WTC11 (cell line): ENCODE measurements at regions not wholly inside any gene's neighbourhood (a gene's known extent, or its start where the extent isn't known, plus 50 kb on each side); places are given as distances from the start of the nearest gene placed in this dataset.
A peak's percentile ranks its signal among the peaks of the same experiment; 100 is the strongest.

Experiments
- ATAC-seq: fragments of 200-7000 bp; cut with Tn5 transposase; 2 replicates; pipeline ENCODE4 v1.10.0; 2021; ENCODE audit warnings: mild to moderate bottlenecking, moderate library complexity
- CTCF ChIA-PET: fragments of 300-600 bp; sonication (Branson Sonifier 250); formaldehyde crosslinking; loops from one replicate; lab custom pipeline; 2021; ENCODE audit warnings: antibody characterized with exemption; lab: Charles Lee
- POLR2A ChIA-PET: fragments of 350-600 bp; sonication (Branson Sonifier 250); formaldehyde crosslinking; loops from one replicate; lab custom pipeline; 2021; ENCODE audit warnings: antibody characterized with exemption; lab: Charles Lee
- DNase-seq: peaks from one replicate; pipeline ENCODE4 v3.0.0; 2021; ENCODE audit warnings: low spot score
- H3K27ac Mint-ChIP-seq: 2 replicates; pipeline ENCODE4 v1.8.0; 2021; ENCODE audit warnings: mixed read lengths
- H3K27me3 Mint-ChIP-seq: 2 replicates; pipeline ENCODE4 v1.8.0; 2021; ENCODE audit warnings: low read depth, mild to moderate bottlenecking, moderate library complexity, mixed read lengths
- H3K36me3 Mint-ChIP-seq: 2 replicates; pipeline ENCODE4 v1.8.0; 2021; ENCODE audit warnings: mixed read lengths
- H3K4me1 Mint-ChIP-seq: 2 replicates; pipeline ENCODE4 v1.8.0; 2022; ENCODE audit warnings: mixed read lengths
- H3K4me3 Mint-ChIP-seq: 2 replicates; pipeline ENCODE4 v1.8.0; 2021; ENCODE audit warnings: mild to moderate bottlenecking, moderate library complexity, mixed read lengths
- H3K9me3 Mint-ChIP-seq: 2 replicates; pipeline ENCODE4 v1.8.0; 2021; ENCODE audit warnings: mixed read lengths
- EMX1 ChIP-seq: fragments of 250-450 bp; sonication (Bioruptor Pico); IDR thresholded peaks from 2 replicates; pipeline ENCODE4 v1.8.0; 2021; ENCODE audit warnings: mild to moderate bottlenecking
- ERG ChIP-seq: fragments of 250-450 bp; sonication (Bioruptor Pico); IDR thresholded peaks from 2 replicates; pipeline ENCODE4 v1.8.0; 2021; ENCODE audit warnings: mild to moderate bottlenecking
- GTF2I ChIP-seq: fragments of 250-450 bp; sonication (Bioruptor Pico); conservative IDR thresholded peaks from 2 replicates; pipeline ENCODE4 v1.4.0; 2021; ENCODE audit warnings: mild to moderate bottlenecking
- MLX ChIP-seq: sonication (generic); formaldehyde crosslinking; IDR thresholded peaks from 2 replicates; pipeline ENCODE4 v1.8.1; 2023; ENCODE audit warnings: mild to moderate bottlenecking, missing genetic modification reagents, moderate library complexity
- NFYB ChIP-seq: sonication (generic); formaldehyde crosslinking; conservative IDR thresholded peaks from 2 replicates; pipeline ENCODE4 v1.8.0; 2022; ENCODE audit warnings: low read depth, missing genetic modification reagents
- NR2C2 ChIP-seq: sonication (generic); formaldehyde crosslinking; IDR thresholded peaks from 2 replicates; pipeline ENCODE4 v1.8.0; 2022; ENCODE audit warnings: mild to moderate bottlenecking, missing genetic modification reagents
- PRDM15 ChIP-seq: sonication (generic); formaldehyde crosslinking; IDR thresholded peaks from 2 replicates; pipeline ENCODE4 v1.8.0; 2022; ENCODE audit warnings: missing genetic modification reagents
- RORB ChIP-seq: fragments of 250-450 bp; sonication (Bioruptor Pico); IDR thresholded peaks from 2 replicates; pipeline ENCODE4 v1.9.0; 2021; ENCODE audit warnings: mild to moderate bottlenecking
- SMAD4 ChIP-seq: sonication (generic); formaldehyde crosslinking; IDR thresholded peaks from 2 replicates; pipeline ENCODE4 v1.8.0; 2022; ENCODE audit warnings: mild to moderate bottlenecking, missing genetic modification reagents
- TEAD1 ChIP-seq: sonication (generic); formaldehyde crosslinking; IDR thresholded peaks from 2 replicates; pipeline ENCODE4 v1.8.0; 2022; ENCODE audit warnings: mild to moderate bottlenecking, missing genetic modification reagents
- ZNF671 ChIP-seq: fragments of 250-450 bp; sonication (Bioruptor Pico); IDR thresholded peaks from 2 replicates; pipeline ENCODE4 v1.8.0; 2021; ENCODE audit warnings: mild to moderate bottlenecking
- TF ChIP-seq, protein P1 (sequence below): sonication (generic); formaldehyde crosslinking; IDR thresholded peaks from 2 replicates; pipeline ENCODE4 v1.8.1; 2023; ENCODE audit warnings: mild to moderate bottlenecking, missing genetic modification reagents
- TF ChIP-seq, protein P2 (sequence below): fragments of 250-450 bp; sonication (Bioruptor Pico); conservative IDR thresholded peaks from 2 replicates; pipeline ENCODE4 v1.9.0; 2021; ENCODE audit warnings: mild to moderate bottlenecking
- TF ChIP-seq, protein P3 (sequence below): fragments of 250-450 bp; sonication (Bioruptor Pico); IDR thresholded peaks from 2 replicates; pipeline ENCODE4 v1.9.0; 2021; ENCODE audit warnings: mild to moderate bottlenecking
- TF ChIP-seq, protein P4 (sequence below): sonication (generic); formaldehyde crosslinking; IDR thresholded peaks from 2 replicates; pipeline ENCODE4 v1.8.0; 2022; ENCODE audit warnings: mild to moderate bottlenecking, missing genetic modification reagents
- TF ChIP-seq, protein P5 (sequence below): sonication (generic); formaldehyde crosslinking; conservative IDR thresholded peaks from 2 replicates; pipeline ENCODE4 v1.8.1; 2022; ENCODE audit warnings: mild to moderate bottlenecking, missing genetic modification reagents

- TF ChIP-seq, protein P1, sequence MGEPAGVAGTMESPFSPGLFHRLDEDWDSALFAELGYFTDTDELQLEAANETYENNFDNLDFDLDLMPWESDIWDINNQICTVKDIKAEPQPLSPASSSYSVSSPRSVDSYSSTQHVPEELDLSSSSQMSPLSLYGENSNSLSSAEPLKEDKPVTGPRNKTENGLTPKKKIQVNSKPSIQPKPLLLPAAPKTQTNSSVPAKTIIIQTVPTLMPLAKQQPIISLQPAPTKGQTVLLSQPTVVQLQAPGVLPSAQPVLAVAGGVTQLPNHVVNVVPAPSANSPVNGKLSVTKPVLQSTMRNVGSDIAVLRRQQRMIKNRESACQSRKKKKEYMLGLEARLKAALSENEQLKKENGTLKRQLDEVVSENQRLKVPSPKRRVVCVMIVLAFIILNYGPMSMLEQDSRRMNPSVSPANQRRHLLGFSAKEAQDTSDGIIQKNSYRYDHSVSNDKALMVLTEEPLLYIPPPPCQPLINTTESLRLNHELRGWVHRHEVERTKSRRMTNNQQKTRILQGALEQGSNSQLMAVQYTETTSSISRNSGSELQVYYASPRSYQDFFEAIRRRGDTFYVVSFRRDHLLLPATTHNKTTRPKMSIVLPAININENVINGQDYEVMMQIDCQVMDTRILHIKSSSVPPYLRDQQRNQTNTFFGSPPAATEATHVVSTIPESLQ: no peak
- TF ChIP-seq, protein P2, sequence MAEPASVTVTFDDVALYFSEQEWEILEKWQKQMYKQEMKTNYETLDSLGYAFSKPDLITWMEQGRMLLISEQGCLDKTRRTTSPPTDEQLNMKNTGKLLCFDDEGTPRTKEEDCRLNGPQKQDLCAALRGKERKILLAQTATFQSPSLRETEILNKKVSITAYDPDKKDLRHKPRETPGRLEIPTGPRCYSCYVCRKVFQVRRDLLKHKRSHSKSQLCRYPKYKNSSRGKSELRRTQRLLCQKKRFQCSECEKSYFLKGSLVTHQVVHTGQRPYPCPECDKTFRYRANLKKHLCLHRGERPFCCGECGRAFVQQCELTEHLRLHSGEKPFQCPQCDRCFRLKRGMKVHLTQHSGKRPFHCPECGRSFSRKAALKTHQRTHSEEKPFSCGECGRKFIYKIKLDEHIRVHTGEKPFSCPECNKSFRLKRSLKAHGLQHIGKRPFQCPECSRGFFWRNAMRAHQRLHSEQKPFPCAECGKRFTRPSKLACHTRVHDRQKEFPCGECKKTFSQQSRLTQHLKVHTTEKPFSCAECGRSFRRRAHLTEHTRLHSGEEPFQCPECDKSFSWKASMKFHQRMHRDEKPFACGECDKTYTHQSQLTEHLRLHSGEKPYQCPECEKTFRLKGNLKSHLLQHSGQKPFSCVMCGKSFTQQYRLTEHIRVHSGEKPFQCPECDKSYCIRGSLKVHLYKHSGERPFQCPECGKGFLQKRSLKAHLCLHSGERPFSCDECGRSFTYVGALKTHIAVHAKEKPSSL: no peak
- TF ChIP-seq NR2C2 (CRISPR knock-in tag) (no peak), MLX (CRISPR knock-in tag) (no peak)
- TF ChIP-seq, protein P3, sequence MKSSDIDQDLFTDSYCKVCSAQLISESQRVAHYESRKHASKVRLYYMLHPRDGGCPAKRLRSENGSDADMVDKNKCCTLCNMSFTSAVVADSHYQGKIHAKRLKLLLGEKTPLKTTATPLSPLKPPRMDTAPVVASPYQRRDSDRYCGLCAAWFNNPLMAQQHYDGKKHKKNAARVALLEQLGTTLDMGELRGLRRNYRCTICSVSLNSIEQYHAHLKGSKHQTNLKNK (CRISPR knock-in tag): no peak
Measured at GRCh38 chr4:125016892-125017299, 297.9 kb upstream of the FAT4 start (continued).

DNA sequence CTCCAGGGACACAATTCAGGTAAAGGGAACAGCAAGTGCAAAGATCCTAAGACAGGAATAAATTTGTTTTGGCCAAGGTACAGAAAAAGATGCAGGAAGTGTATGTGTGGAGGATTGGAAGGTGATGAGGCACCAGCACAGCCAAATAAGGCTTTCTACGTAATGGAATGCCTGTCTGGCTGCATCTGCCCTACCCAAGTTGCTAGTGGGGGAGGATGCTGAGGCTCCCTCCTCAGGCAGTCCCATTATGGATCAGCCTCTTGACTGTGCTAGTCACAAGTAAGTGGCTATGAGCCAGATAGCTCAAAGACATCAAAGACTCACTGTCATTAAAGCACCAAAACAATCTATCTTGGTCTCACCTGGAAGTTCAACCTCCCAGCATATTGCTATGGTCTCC is 300.9 kb upstream of the FAT4 start:
- DNase-seq: no peak

DNA sequence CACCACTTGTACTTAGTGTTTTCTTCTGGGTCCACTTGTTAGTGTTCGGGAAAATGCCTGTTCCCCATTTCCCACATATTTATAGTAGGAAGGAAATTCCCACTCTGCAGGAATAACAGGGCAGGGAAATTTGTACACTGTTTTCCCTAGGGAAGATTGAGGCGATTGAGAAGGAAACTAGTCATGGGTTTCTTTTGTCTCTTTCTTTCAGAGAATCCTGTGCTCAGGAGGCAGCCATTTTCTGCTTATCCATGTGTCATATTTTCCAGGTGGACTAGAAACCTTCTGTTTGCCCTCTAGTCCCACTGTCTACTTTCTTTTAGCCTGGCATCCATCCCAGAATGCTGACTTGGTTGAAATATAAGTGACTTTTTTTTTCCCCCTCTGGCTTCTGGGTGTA is 299.1 kb upstream of the ANKRD50 start:
- ATAC-seq: no peak
- peak overlapping the region; percentile 78 for H3K27ac Mint-ChIP-seq
- TF ChIP-seq NFYB (CRISPR knock-in tag) (no peak), TEAD1 (CRISPR knock-in tag) (no peak), PRDM15 (no peak), GTF2I (CRISPR knock-in tag) (no peak), ERG (CRISPR knock-in tag) (no peak), ZNF671 (no peak)
- TF ChIP-seq, protein P4, sequence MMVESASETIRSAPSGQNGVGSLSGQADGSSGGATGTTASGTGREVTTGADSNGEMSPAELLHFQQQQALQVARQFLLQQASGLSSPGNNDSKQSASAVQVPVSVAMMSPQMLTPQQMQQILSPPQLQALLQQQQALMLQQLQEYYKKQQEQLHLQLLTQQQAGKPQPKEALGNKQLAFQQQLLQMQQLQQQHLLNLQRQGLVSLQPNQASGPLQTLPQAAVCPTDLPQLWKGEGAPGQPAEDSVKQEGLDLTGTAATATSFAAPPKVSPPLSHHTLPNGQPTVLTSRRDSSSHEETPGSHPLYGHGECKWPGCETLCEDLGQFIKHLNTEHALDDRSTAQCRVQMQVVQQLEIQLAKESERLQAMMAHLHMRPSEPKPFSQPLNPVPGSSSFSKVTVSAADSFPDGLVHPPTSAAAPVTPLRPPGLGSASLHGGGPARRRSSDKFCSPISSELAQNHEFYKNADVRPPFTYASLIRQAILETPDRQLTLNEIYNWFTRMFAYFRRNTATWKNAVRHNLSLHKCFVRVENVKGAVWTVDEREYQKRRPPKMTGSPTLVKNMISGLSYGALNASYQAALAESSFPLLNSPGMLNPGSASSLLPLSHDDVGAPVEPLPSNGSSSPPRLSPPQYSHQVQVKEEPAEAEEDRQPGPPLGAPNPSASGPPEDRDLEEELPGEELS (CRISPR knock-in tag): no peak
- TF ChIP-seq, protein P5, sequence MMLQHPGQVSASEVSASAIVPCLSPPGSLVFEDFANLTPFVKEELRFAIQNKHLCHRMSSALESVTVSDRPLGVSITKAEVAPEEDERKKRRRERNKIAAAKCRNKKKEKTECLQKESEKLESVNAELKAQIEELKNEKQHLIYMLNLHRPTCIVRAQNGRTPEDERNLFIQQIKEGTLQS (CRISPR knock-in tag): no peak
- TF ChIP-seq, all 79 proteins: peak for 0
- CTCF ChIA-PET: no interaction called here
- peaks cover 31% of the 10 kb centered on the region for H3K9me3 Mint-ChIP-seq
- H3K4me3 Mint-ChIP-seq: no peak overlapping the region
- no peak for DNase-seq
- POLR2A ChIA-PET: no interaction called here
- H3K27me3 Mint-ChIP-seq: no peaks in the 10 kb centered on the region
- peaks cover 13% of the 10 kb centered on the region for H3K4me1 Mint-ChIP-seq
- H3K36me3 Mint-ChIP-seq: peaks cover 22% of the 10 kb centered on the region

More for the DNA sequence above, 300.9 kb upstream of the FAT4 start:
- Mint-ChIP-seq H3K9me3 (peaks cover 38% of the 10 kb centered on the region), H3K27ac (no peak overlapping the region), H3K27me3 (no peaks in the 10 kb centered on the region), H3K36me3 (peaks cover 20% of the 10 kb centered on the region), H3K4me1 (peaks cover 13% of the 10 kb centered on the region), H3K4me3 (no peak overlapping the region)
- ChIA-PET POLR2A (no interaction called here), CTCF (no interaction called here)
- TF ChIP-seq SMAD4 (no peak), RORB (CRISPR knock-in tag) (no peak), EMX1 (CRISPR knock-in tag) (no peak), TEAD1 (CRISPR knock-in tag) (no peak)
- TF ChIP-seq, protein P5 (CRISPR knock-in tag): no peak
- TF ChIP-seq, protein P2: no peak
- peak; percentile 59 for ATAC-seq
